NCI-H2196 (cell line): ENCODE measurements at regions not wholly inside any gene's neighbourhood (a gene's known extent, or its start where the extent isn't known, plus 50 kb on each side); places are given as distances from the start of the nearest gene placed in this dataset.

Experiments used
- DNase-seq: peaks from one replicate; lab custom pipeline; 2025; ENCODE audit not compliant: unreplicated experiment; lab: John Stamatoyannopoulos, UW

DNA sequence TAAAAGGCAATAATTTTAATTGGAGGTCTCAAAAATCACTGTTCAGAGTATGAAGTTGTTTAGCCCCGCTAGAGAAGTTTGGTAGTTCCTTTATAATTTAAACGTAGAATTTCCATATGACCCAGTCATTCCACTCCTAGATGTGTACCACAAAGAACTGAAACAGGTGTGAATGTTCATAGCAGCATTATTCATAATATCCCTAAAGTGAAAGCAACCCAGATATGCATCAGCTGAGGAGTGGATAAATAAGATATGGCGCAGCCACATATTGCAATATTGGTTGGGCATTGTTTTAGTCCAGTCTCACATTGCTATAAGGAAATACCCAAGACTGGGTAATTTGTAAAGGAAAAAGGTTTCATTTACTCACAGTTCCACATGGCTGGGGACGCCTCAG, 976.2 kb downstream of the NLGN4Y start:
- DNase-seq = no peak

DNA sequence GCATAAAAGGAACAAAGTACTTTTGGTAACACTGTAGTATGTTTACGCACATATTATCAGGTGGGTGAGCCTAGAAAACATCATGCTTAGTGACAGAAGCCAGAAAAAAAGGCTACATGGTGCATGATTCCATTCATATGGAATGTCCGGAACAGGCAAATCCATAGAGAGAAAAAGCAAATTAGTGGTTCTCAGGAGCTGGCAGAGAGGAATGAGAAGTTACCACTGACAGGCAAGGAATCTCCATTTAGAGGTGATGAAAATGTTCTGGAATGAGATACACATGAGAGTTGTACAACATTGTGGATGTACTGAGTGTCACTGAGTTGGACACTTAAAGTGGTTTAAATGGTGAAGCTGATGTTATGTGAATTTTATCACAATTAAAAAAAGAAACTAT, 976.9 kb downstream of the NLGN4Y start:
- no peak for DNase-seq

DNA sequence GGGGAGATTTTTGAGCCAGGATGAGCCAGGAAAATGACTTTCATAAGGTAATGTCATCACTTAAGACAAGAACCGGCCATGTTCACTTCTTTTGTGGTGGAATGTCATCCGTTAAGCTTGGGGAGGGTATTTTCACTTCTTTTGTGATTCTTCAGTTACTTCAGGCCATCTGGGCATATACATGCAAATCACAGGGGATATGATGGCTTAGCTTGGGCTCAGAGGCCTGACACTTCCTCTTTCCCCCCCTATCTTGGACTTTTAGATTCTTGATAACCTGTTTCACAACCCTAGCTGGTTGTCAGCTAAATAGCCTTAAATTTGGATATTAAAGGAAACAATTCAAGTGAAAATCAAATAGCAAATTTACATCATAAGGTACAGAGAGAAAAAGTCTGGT, 986.0 kb downstream of the NLGN4Y start:
- DNase-seq = no peak

DNA sequence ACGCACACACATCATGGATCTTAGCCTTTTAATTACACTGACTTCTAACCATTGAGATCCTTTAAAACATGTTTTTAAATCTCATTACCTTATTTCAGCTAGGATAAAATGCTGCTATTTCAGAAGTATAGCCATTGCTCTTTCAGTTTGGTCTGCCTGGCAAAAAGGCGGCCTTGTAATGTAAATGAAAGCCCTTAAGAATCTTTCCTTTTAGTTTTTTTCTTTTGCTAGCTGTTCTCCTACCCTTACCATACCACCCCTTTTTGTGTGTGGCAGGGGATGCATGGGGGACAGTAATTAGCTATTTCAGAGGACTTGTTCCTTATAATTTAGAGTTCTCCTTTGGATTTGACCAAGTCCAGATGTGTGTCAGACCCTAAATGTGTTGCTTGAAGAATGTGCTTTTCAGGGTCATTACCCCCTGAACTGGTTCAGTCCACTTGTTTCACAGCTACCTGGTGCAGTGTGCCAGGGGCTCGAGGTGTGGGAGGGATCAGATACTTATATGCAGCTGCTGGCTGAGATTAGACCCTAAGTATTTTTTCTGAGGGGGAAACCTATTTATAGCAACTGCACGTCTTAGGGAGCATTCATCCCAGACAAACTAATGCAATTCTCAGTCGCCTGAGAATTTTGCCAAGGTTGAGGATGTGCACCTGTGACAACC, 986.8 kb downstream of the NLGN4Y start:
- DNase-seq = no peak

DNA sequence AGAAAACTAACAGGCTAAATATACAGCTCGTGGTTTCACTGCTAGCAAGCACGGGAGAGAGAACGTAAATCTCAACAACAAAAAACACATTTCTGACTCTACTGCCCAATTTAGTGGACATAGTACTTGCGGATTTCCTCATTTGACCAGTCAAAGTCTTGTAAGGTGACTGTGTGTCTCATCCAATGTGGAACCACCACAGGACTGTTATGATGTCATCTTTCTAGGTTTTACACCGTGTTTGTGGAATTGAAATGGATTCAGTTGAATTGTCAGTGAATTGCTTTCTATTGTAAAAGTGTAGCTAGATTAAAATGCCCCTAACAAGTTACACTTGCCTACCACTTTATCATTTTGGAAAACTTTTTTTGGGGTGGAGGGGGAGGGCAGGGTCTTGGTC, 1010.8 kb downstream of the NLGN4Y start:
- no peak for DNase-seq

DNA sequence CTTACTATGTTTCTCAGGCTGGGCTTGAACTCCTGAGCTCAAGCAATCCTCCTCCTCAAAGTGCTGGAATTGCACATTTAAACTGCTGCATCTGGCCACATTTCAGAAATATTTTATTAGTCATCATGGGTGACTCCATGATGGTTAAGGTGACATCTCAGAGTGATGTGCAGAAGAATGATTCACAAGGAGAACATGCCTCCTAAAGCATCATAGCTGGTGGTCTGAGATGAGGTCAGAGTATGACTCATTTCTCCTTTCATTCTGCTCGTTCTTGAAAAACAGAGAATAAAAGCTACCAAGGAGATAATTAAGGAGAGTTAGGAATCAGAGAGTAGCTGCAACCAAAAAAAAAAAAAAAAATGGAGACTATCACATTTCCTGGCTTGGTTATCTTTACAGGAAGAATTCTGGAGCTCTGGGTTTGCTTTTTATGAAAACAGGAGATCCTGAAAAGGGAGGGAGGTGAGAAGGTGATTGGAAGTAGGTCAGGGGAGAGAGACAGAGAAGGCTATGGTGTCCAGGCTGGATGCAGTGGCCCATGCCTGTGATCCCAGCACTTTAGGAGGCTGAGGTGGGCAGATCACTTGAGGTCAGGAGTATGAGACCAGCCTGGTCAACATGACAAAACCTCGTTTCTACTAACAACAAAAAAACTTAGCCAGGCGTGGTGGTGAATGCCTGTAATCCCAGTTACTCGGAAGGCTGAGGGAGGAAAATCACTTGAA, 1011.6 kb downstream of the NLGN4Y start:
- no peak for DNase-seq

DNA sequence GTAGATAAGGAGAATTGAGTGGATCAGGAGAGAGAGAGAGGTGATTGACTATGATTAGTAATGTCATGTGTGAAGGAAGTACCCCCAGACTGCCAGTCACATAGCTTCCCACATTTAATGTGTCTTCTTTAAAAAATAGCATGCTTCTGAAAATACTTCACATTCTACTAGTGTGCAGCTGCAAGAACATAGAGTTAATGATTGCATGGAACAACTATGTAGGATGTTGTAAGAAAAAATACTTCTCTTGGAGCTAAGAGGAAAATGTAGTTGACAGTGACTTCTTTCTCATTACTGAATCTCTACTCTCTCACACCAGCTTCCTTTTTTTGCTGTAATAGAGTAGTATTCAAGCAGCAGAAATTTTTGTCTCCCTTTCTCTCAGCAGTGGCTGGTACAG, 1016.2 kb downstream of the NLGN4Y start:
- DNase-seq = no peak

DNA sequence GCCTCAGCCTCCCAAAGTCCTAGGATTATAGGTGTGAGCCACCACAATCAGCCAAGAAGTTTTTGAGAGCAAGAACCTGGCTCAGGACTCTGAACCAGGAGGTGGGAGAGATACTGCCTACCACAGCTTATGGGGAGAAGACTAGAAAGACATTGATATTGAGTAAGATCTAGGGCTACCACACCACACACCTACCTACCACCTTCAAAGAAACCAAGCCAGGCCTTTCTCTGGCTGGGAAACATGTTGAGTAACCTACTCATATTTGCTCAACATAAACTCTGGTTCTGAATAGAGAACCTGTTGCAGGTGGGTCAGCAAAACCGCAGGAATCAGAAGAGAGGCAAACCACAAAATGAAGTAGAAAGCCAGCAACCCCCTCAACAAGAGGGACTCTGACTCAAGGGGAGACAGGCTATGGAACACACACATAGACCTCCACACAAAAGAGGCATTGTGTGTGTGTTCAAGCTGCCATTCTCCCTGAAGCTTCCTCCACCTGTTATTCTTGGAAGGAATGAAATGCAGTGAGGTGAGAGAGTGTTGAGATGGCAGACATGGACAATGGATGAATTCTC, 1021.9 kb downstream of the NLGN4Y start:
- no peak for DNase-seq

DNA sequence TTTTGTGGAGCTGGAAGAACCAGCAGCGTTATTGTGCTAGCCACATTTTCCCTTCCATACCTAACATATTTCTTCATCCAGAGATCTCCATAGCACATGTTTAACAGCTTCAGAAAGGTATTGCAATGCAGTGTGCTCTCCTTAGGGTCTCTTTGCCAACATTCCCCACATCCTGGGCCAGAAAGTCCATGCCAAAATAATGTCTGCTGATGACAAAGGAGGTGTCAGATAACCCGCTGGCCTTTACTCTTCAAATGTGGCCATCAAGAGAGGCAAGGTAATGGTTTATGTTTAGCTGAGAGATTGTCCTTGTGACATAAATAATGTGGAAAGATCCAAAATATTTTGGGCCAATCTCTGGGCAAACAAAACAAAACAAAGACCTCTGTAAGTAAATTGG, 1027.7 kb downstream of the NLGN4Y start:
- no peak for DNase-seq

DNA sequence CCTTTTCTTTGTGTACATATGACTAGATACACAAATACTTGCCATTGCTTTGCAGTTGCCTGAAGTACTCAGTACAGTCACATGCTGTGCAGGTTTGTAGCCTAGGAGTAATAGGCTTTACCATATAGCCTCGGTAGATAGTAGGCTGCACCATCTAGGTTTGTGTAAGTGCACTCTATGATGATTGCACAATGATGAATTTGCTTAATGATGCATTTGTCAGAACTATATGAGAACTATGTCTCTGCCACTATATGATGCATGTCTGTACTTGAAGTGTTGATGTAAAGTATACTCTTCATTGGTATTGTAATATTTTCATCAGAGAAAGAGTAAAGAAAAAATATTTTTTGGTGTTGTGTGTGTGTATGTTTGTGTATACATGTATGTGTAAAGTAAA, 1030.7 kb downstream of the NLGN4Y start:
- no peak for DNase-seq

DNA sequence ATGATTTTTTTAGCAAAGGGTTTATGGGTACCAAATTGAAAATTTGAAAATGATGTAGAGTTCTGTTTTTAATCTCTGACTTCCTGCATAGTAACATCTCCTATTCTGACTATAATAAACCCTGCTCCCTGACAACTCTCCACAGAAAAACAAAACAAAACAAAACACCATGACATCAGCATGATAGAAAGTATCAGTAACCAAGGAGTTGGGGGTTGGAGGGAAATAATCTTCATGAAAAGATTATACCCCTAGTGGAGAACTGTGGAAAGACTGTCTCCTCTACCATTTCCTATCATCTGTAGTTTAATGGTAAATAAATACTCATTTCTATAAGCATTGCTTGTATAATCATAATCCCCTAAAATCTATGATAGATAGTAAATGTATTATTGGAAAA, 1034.8 kb downstream of the NLGN4Y start:
- no peak for DNase-seq

DNA sequence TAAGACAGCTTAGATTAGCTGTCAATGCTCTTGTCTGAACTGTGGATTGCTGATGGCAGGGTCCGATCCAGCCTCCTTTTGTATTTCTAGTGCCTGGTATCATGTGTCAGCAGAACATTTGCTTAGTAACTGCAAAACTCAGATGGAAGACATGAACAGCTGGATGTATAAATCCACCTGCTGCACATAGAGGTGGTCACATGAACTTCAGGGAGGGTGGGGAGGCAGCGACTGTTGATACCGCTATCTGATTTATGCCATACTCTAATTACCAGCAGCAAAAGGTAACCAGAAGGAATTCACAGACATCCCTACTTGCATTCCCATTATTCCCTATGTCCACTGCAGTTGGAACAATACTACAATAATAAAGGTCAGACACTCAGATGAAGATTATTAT, 1036.5 kb downstream of the NLGN4Y start:
- no peak for DNase-seq

DNA sequence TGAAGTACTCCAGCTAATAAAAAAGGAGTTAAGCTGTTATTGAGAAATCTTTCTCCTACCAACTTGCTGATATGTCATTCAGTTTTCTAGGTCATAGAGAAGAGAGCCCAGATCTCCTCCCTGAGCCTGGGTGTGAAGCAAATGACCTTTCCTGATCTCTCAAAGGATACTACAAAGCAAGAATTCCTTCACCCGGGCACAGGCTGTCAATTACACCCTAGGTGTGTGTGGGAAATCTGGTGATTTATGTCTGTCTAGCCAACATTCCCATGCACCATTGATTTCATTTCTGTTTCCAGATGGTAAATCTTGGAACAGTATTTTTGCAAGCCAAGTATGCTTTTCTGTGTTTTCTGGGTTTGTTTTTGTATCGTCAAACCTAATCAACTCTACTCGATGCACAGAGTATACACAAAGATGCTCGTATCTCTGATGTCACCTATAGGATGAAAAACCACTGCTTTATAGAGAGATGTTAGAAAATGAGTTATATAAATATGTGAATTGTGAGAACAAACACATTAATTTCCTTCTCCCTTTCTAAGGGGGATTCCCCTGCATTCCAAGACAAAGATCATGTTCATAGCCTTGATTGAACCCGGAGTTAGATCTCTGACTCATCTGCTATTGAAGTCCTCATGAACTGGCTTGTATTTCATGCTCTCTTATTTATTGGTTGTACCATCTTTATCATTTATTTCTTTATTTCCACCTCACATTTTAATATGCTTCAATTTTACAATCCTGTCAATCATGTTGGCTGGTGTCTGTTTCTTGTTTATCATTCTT, 1037.4 kb downstream of the NLGN4Y start:
- DNase-seq = no peak

DNA sequence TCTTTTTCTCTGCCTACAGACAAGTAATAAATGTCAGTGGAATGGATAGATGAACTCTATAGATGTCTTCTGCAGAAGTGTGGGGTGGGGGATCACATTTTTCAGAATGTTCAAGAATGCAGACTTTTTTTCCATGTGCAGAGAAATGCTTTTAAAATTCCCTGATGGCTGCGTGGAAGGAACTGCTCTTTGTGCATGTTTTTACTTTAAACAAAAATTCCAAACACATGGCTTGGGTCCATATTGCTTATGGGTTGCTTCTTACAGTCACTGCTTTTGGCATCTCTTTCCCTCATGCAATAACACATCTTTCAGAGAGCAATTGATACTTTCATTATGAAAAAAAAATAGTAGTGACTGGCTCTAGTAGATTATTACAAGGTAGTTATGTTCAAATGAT, 1053.6 kb downstream of the NLGN4Y start:
- DNase-seq = no peak

DNA sequence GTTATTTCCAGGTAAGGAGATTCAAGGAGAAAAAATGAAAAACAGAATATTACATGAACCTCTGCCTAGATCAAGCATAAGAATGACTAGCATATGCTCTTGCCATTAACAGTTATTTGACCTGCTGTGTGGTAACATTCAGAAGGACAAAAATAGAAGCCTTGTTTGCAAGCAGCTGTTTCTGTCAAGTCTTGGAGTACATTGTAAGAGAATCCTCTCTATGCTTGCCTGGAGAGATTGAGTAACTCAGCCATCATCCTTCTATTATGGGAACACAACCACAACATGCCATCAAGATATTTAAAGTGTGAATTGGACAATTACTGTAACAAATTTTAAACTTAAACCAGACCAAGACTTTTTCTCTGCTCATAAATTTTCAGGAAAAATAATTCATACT, 1054.4 kb downstream of the NLGN4Y start:
- DNase-seq = no peak

DNA sequence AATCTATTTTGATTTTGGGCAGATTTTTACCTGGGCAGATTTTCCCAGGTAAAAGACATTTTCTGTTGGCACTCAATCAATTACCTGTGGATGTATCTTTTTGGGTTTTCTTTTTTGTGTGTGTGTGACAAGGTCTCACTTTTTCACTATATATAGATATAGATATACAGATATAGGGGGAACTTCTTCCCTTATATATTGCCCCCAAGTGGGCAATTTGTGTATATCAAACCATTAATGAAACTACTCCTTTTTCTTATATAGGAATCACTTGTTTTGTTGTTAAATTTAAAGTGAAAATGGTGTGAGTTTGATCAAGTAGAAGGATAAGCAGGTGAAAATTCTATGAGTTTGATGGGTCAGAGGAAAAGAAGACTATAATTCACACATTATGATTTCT, 1054.9 kb downstream of the NLGN4Y start:
- DNase-seq = no peak

DNA sequence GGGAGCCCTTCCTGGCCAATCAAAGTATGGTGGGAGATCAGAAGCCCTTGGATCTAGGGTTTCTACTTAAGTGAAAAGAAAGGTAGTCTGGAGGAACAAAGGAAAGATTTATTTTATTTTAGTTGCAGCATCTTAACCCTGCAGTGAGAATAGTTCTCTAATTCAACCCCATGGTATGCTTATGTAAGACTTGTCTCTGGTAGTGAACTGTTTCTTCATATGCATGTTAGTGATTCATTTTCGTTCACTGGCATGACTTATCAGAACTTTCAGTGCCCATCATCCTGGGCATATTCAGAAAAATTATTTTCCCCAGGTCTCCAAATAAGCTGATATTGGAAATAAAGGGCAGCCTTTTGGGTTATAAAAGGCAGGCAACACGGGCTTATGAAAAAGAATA, 1058.8 kb downstream of the NLGN4Y start:
- DNase-seq = no peak

DNA sequence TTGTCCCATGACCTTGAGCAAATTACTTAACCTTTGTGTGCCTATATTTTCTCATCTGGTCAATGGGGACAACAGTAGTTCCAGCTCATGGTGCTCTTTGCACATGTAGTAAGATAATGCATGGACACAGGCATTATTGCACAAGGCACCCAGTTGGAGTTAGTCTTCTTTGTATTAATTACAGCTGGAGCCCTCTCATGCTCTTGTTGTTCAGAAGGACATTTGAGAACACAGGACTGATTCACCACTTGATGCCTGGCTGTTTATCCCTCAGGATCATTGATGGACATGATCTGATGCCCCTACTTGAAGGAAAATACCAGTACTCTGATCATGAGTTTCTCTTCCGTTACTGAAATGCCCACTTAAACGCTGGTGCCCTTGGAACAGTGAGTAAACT, 1068.6 kb downstream of the NLGN4Y start:
- no peak for DNase-seq

DNA sequence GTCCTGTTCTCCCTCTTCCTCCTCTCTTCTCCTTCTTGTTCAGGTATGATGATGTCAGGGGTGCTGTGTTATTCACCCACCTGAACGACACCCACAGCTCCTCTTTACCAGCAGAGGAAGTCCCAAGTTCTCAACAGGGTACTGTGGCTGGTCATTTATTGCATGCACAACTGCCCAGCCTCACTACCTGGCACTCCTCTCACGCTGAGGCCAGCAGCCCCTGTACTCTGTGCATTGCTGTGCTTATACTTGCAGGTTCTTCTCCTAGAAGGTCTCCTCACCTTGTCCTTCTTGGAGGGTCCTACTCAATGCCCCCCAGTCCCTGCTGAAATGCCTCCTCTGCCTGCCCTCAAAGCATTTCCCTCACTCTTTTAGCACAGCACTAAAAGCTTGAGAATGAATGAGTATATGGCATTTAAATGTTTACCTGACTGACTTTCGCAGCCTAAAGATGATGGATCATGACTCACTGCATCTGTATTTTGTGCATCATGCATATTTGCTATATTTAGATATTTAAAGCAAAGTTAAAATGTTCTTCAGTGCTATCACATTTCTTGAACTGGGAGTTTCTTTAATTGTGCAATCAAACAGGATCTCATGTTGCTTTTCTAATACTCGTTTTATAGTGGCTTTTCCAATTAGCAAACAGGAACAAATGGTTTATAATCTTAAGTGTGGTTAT, 1069.3 kb downstream of the NLGN4Y start:
- DNase-seq = no peak

DNA sequence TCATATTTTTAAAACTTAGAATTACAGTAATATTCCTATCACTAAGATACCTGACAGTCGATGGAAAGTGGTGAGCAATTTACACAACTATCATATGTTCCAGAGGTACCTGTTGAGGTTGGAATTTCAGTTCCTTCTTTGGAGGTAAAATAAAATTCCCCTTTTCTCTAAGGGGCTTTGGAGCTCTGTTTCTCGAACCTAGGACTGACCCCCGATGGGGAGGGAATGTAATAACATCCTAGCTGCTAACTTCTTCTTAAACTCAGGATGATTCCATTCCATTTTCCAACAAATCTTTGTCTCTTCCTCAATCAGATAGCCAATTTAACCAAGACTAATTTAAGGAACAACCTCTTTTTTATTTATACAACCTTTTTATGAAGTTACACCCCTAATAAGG, 1069.8 kb downstream of the NLGN4Y start:
- no peak for DNase-seq

DNA sequence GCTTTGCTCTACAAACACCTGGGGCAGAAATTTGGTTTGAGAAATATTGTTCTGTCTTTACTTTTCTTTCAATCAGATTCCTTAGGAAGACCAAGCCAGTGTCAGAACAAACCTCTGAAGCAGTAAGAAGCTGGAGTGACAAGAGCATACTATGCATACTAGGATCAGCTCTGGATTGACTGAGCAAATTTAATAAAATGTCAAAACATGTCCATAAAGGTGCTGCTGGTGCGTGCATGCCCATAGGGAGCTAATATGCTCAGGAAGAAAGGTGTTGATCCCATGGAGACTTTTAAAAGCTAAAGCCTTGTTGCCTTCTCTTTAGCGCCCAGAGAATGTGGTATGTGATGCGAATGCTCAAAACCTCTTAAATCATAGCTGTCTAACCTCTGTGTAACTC, 1076.2 kb downstream of the NLGN4Y start:
- DNase-seq = no peak
